K562 (cell line): ENCODE measurements at regions not wholly inside any gene's neighbourhood (a gene's known extent, or its start where the extent isn't known, plus 50 kb on each side); places are given as distances from the start of the nearest gene placed in this dataset.

ENCODE experiments used
- ATAC-seq: fragments of 200-7000 bp; cut with Tn5 transposase; 3 replicates; pipeline ENCODE4 v1.9.1; 2020; ENCODE audit warnings: moderate library complexity
- BruUV-seq: library from RNA; stranded (reverse); fragments of 400-500 nt; replicated peaks from 2 replicates; lab custom pipeline; 2021; lab: Mats Ljungman, UMichigan
- CTCF ChIA-PET: fragments of 300-600 bp; formaldehyde crosslinking; extraction: SDS; loops from one replicate; lab custom pipeline; 2021; ENCODE audit warnings: low intra/inter-chr PET ratio; lab: Yijun Ruan, JAX
- POLR2A ChIA-PET: fragments of 300-600, 350-650 bp; sonication (Branson Sonifier 250); formaldehyde crosslinking; extraction: SDS; loops from one replicate; lab custom pipeline; 2021; ENCODE audit warnings: antibody characterized with exemption, inconsistent platforms; lab: Yijun Ruan, JAX
- DNase-seq, 4 experiments: peaks; one replicate each; pipeline versions ENCODE4 v3.0.0 to v3.0.0-alpha.2; 2011 to 2018; ENCODE audit warnings: low spot score in 3 of 4, mixed read lengths in 3 of 4; ENCODE audit errors: extremely low read depth in 1 of 4
- FAIRE-seq: peaks from 2 replicates; lab custom pipeline; 2011; peaks lifted over from hg19 to GRCh38; lab: Jason Lieb, UNC
- H2AFZ ChIP-seq: 2 replicates; pipeline ENCODE4 v1.6.0; 2011; ENCODE audit warnings: low read depth, low read length, control low read depth, inconsistent platforms
- H3K27ac ChIP-seq: fragments of 200-600 bp; 3 replicates; pipeline ENCODE4 v1.8.0; 2011; ENCODE audit warnings: low read depth, mild to moderate bottlenecking, control low read depth, inconsistent platforms, low read length, moderate library complexity, mixed read lengths; ENCODE audit errors: extremely low read depth
- H3K27me3 ChIP-seq, 2 experiments: fragments of 300-600 bp in 1 of 2; 2 replicates in 1 of 2; 3 replicates in 1 of 2; pipeline versions ENCODE4 v1.6.0 to v1.8.0; 2011; ENCODE audit warnings: inconsistent platforms in 2 of 2, low read length in 2 of 2, mild to moderate bottlenecking in 1 of 2, mixed read lengths in 1 of 2, moderate library complexity in 1 of 2; ENCODE audit not compliant: control insufficient read depth in 2 of 2, insufficient read depth in 2 of 2
- H3K36me3 ChIP-seq: fragments of 300-600 bp; 3 replicates; pipeline ENCODE4 v1.8.0; 2011; ENCODE audit warnings: mild to moderate bottlenecking, low read length, inconsistent platforms; ENCODE audit not compliant: control insufficient read depth, insufficient read depth
- H3K4me1 ChIP-seq, 2 experiments: fragments of 200-600 bp in 1 of 2; replicated peaks in 1 of 2; 2 replicates in 1 of 2; 3 replicates in 1 of 2; pipeline versions ENCODE4 v1.5.1 to v1.8.0; 2011; ENCODE audit warnings: inconsistent platforms in 2 of 2, low read length in 2 of 2, mild to moderate bottlenecking in 1 of 2, mixed read lengths in 1 of 2, moderate library complexity in 1 of 2; ENCODE audit not compliant: control insufficient read depth in 2 of 2, insufficient read depth in 2 of 2
- H3K4me2 ChIP-seq: 2 replicates; pipeline ENCODE4 v1.6.1; 2011; ENCODE audit warnings: low read length, control low read depth, inconsistent platforms, mixed read lengths; ENCODE audit not compliant: insufficient read depth
- H3K4me3 ChIP-seq: fragments of 200-600 bp; sonication (generic), shearing (Covaris generic); 2 replicates; pipeline ENCODE4 v1.5.1; 2016; ENCODE audit warnings: control low read depth, inconsistent platforms
- H3K79me2 ChIP-seq: fragments of 200-600 bp; 3 replicates; pipeline ENCODE4 v1.8.0; 2011; ENCODE audit warnings: low read length, inconsistent platforms; ENCODE audit not compliant: control insufficient read depth, insufficient read depth
- H3K9ac ChIP-seq, 2 experiments: 2 replicates each; pipeline versions ENCODE4 v1.6.0 to v1.6.1; 2011; ENCODE audit warnings: low read depth in 2 of 2, low read length in 2 of 2, control low read depth in 1 of 2, inconsistent platforms in 1 of 2, mild to moderate bottlenecking in 1 of 2, mixed read lengths in 1 of 2; ENCODE audit not compliant: insufficient read depth in 1 of 2
- H3K9me1 ChIP-seq: one replicate; pipeline ENCODE4 v1.6.0; 2011; ENCODE audit warnings: inconsistent platforms, mild to moderate bottlenecking, low read length, moderate library complexity; ENCODE audit not compliant: control insufficient read depth, insufficient read depth
- H3K9me3 ChIP-seq: replicated peaks from 2 replicates; pipeline ENCODE4 v1.5.1; 2011; ENCODE audit warnings: low read depth, low read length, inconsistent platforms; ENCODE audit not compliant: control insufficient read depth, insufficient read depth
- H4K20me1 ChIP-seq: replicated peaks from 2 replicates; pipeline ENCODE4 v1.6.1; 2011; ENCODE audit warnings: low read length, inconsistent platforms, mixed read lengths; ENCODE audit not compliant: control insufficient read depth, insufficient read depth
- HNRNPH1 ChIP-seq: fragments of 200-400 bp; formaldehyde crosslinking; optimal IDR thresholded peaks from 2 replicates; pipeline ENCODE3; 2017; ENCODE audit warnings: low read depth, mild to moderate bottlenecking, low read length, moderate library complexity
- ID3 ChIP-seq, 2 experiments: fragments of 250-450 bp in 1 of 2; fragments of 450-650 bp in 1 of 2; sonication (Bioruptor Pico) in 1 of 2; IDR thresholded peaks; 2 replicates each; pipeline versions ENCODE4 v1.6.1 to v1.8.0; 2016 to 2021; ENCODE audit warnings: mild to moderate bottlenecking in 2 of 2, moderate library complexity in 2 of 2, missing compliant biosample characterization in 1 of 2, missing genetic modification characterization in 1 of 2
- MIER1 ChIP-seq: fragments of 450-650 bp; IDR thresholded peaks from 2 replicates; pipeline ENCODE4 v1.6.1; 2016; ENCODE audit warnings: antibody characterized with exemption, mild to moderate bottlenecking, low read depth
- RBFOX2 ChIP-seq: fragments of 200-400 bp; formaldehyde crosslinking; IDR thresholded peaks from 2 replicates; pipeline ENCODE4 v1.6.1; 2017; ENCODE audit warnings: low read depth, mild to moderate bottlenecking, low read length, moderate library complexity
- SMARCA4 ChIP-seq: fragments of 450-650 bp; IDR thresholded peaks from 2 replicates; pipeline ENCODE4 v1.6.1; 2016
- UBTF ChIP-seq, 2 experiments: IDR thresholded peaks; 2 replicates each; pipeline ENCODE4 v1.6.1; 2012; ENCODE audit warnings: improper control_type of control experiment in 2 of 2, low read depth in 2 of 2, low read length in 2 of 2, borderline replicate concordance in 1 of 2
- ZNF3 ChIP-seq: fragments of 250-450 bp; sonication (Bioruptor Pico); IDR thresholded peaks from 2 replicates; pipeline ENCODE4 v1.5.0; 2021; ENCODE audit warnings: mild to moderate bottlenecking, moderate library complexity
- ZNF644 ChIP-seq: fragments of 200-800 bp; sonication (Bioruptor generic); IDR thresholded peaks from 2 replicates; pipeline ENCODE4 v1.6.1; 2016; ENCODE audit warnings: low read depth, missing genetic modification characterization, missing compliant biosample characterization
- in situ Hi-C: fragments of 300-500 bp; cut with MboI; formaldehyde crosslinking; loops from 4 replicates; pipeline ENCODE4 v1.15.0; 2018; ENCODE audit warnings: inconsistent platforms, mixed read lengths
- intact Hi-C: fragments of 100-400 bp; cut with micrococcal nuclease; formaldehyde crosslinking; loops from 2 replicates; pipeline ENCODE4 v1.14.2; 2022

GRCh38 chr14:22291406-22291805, 297.6 kb downstream of the DAD1 start:
- Histone ChIP-seq H3K9me1 (no peaks in the 10 kb centered on the region), H3K79me2 (no peaks in the 10 kb centered on the region), H3K27me3 (no peaks in the 10 kb centered on the region), H3K27ac (no peak overlapping the region), H4K20me1 (no peaks in the 10 kb centered on the region), H3K4me2 (no peak overlapping the region)
- no peak for ATAC-seq
- FAIRE-seq, result no peak
- no TSS peak for BruUV-seq
- TF ChIP-seq UBTF (IDR thresholded peaks at IDR 0.05; ENCODE audit: borderline replicate concordance in 1 of 2, low read depth in 2 of 2, low read length in 2 of 2) (no peak), HNRNPH1 (no peak), ZNF3 (no peak), ZNF644 (tag) (no peak), MIER1 (no peak), RBFOX2 (no peak), SMARCA4 (no peak), ID3 (CRISPR knock-in tag; IDR thresholded peaks at IDR 0.05) (no peak), ID3 (tag; IDR thresholded peaks at IDR 0.05) (no peak)
- TF ChIP-seq, all 486 proteins: peak for 0
- POLR2A ChIA-PET, result no interaction called here
- CTCF ChIA-PET, result no interaction called here
- Histone ChIP-seq H3K4me1 (no peaks in the 10 kb centered on the region), H3K9me3 (no peaks in the 10 kb centered on the region), H2AFZ (no peak overlapping the region), H3K4me3 (no peak overlapping the region), H3K9ac (no peak overlapping the region), H3K36me3 (no peaks in the 10 kb centered on the region)
- DNase-seq, result no peak
- intact Hi-C loops (no loop called here), in situ Hi-C loops (no loop called here)
